ENCODE measurements at regions not wholly inside any gene's neighbourhood (a gene's known extent, or its start where the extent isn't known, plus 50 kb on each side); places are given as distances from the start of the nearest gene placed in this dataset.

DNA sequence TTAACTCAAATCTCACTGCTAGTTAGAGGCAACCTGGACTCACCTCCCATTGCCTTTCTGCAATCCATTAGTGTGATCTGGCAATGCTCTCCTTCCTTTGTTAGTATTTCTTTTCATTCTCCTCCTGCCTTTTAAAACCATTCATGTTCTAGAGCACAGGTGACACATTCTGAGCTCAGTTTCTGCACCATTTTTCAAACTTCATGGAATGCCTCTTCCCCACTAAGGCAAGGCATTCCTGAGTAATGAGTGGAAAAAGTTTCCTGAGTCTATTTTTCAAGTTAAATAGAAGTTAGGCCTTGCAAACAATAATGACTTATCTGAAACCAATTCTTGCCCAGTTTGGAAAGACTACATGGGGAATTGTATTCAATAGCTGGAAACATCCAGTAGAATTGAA, 1001.8 kb downstream of the BCL11B start:
- no peak overlapping the region for H3K27ac ChIP-seq (ENCODE audit: low read length)
- no peaks in the 10 kb centered on the region for H3K36me3 ChIP-seq (ENCODE audit: insufficient read depth, low read length)
- H2AFZ ChIP-seq (ENCODE audit: low read depth, low read length) = no peak overlapping the region
- TF ChIP-seq POLR2AphosphoS5 (IDR thresholded peaks at IDR 0.05) (no peak), SMC3 (conservative IDR thresholded peaks at IDR 0.05; ENCODE audit: poor library complexity) (no peak), EP300 (conservative IDR thresholded peaks at IDR 0.05; ENCODE audit: poor library complexity, severe bottlenecking) (no peak), RAD21 (conservative IDR thresholded peaks at IDR 0.05) (no peak), MXI1 (conservative IDR thresholded peaks at IDR 0.05; ENCODE audit: poor library complexity, severe bottlenecking) (no peak), TAF1 (IDR thresholded peaks at IDR 0.05; ENCODE audit: low read depth) (no peak), EZH2 (IDR thresholded peaks at IDR 0.05; ENCODE audit: borderline replicate concordance, insufficient read depth, low read length, poor library complexity, severe bottlenecking) (no peak)
- TF ChIP-seq, protein P1, sequence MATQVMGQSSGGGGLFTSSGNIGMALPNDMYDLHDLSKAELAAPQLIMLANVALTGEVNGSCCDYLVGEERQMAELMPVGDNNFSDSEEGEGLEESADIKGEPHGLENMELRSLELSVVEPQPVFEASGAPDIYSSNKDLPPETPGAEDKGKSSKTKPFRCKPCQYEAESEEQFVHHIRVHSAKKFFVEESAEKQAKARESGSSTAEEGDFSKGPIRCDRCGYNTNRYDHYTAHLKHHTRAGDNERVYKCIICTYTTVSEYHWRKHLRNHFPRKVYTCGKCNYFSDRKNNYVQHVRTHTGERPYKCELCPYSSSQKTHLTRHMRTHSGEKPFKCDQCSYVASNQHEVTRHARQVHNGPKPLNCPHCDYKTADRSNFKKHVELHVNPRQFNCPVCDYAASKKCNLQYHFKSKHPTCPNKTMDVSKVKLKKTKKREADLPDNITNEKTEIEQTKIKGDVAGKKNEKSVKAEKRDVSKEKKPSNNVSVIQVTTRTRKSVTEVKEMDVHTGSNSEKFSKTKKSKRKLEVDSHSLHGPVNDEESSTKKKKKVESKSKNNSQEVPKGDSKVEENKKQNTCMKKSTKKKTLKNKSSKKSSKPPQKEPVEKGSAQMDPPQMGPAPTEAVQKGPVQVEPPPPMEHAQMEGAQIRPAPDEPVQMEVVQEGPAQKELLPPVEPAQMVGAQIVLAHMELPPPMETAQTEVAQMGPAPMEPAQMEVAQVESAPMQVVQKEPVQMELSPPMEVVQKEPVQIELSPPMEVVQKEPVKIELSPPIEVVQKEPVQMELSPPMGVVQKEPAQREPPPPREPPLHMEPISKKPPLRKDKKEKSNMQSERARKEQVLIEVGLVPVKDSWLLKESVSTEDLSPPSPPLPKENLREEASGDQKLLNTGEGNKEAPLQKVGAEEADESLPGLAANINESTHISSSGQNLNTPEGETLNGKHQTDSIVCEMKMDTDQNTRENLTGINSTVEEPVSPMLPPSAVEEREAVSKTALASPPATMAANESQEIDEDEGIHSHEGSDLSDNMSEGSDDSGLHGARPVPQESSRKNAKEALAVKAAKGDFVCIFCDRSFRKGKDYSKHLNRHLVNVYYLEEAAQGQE (IDR thresholded peaks at IDR 0.05; ENCODE audit: borderline replicate concordance) = no peak
- TF ChIP-seq, protein P2, sequence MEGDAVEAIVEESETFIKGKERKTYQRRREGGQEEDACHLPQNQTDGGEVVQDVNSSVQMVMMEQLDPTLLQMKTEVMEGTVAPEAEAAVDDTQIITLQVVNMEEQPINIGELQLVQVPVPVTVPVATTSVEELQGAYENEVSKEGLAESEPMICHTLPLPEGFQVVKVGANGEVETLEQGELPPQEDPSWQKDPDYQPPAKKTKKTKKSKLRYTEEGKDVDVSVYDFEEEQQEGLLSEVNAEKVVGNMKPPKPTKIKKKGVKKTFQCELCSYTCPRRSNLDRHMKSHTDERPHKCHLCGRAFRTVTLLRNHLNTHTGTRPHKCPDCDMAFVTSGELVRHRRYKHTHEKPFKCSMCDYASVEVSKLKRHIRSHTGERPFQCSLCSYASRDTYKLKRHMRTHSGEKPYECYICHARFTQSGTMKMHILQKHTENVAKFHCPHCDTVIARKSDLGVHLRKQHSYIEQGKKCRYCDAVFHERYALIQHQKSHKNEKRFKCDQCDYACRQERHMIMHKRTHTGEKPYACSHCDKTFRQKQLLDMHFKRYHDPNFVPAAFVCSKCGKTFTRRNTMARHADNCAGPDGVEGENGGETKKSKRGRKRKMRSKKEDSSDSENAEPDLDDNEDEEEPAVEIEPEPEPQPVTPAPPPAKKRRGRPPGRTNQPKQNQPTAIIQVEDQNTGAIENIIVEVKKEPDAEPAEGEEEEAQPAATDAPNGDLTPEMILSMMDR (IDR thresholded peaks at IDR 0.05; ENCODE audit: poor library complexity, severe bottlenecking) = no peak
- no peaks in the 10 kb centered on the region for H4K20me1 ChIP-seq (ENCODE audit: insufficient read depth)
- H3K79me2 ChIP-seq (replicated peaks; ENCODE audit: insufficient read depth, low read length) = no peaks in the 10 kb centered on the region
- no peaks in the 10 kb centered on the region for H3K27me3 ChIP-seq (ENCODE audit: insufficient read depth, low read depth, low read length)
- no peak overlapping the region for H3K4me2 ChIP-seq (ENCODE audit: low read length)
- H3K9me3 ChIP-seq (ENCODE audit: low read length) = peaks cover 12% of the 10 kb centered on the region
- H3F3A ChIP-seq (ENCODE audit: insufficient read depth, low read length, poor library complexity, severe bottlenecking) = no peaks in the 10 kb centered on the region
- H3K4me3 ChIP-seq (ENCODE audit: low read length) = no peak overlapping the region
- H3K9me2 ChIP-seq (ENCODE audit: insufficient read depth, low read length) = no peaks in the 10 kb centered on the region
- H3K9ac ChIP-seq (ENCODE audit: low read length) = no peak overlapping the region

DNA sequence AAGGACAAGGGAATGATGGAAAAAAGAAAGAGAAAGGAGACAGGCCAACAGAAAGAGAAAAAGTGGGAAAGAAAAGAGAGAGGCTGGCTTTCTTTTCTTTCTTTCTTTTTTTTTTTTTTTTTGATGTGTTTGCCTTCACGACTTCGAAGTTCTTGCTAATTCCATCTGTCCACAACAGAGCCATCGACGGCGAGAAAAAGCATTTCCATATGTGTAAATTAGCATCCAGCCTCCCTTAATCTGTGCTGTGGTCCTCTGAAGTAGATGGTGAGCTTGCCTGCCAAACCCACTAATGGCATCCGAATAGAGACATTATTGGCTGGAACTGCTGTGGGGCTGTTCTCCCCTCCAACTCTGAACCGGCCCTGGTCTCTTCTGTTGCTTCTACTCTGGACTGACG, 997.4 kb downstream of the BCL11B start:
- no peak overlapping the region for H2AFZ ChIP-seq (ENCODE audit: low read depth, low read length)
- H3K36me3 ChIP-seq (ENCODE audit: insufficient read depth, low read length) = no peaks in the 10 kb centered on the region
- no peaks in the 10 kb centered on the region for H4K20me1 ChIP-seq (ENCODE audit: insufficient read depth)
- H3K4me2 ChIP-seq (ENCODE audit: low read length) = no peak overlapping the region
- no peak overlapping the region for H3K4me3 ChIP-seq (ENCODE audit: low read length)
- TF ChIP-seq MXI1 (conservative IDR thresholded peaks at IDR 0.05; ENCODE audit: poor library complexity, severe bottlenecking) (no peak), EP300 (conservative IDR thresholded peaks at IDR 0.05; ENCODE audit: poor library complexity, severe bottlenecking) (no peak), EZH2 (IDR thresholded peaks at IDR 0.05; ENCODE audit: borderline replicate concordance, insufficient read depth, low read length, poor library complexity, severe bottlenecking) (no peak), TAF1 (IDR thresholded peaks at IDR 0.05; ENCODE audit: low read depth) (no peak), SMC3 (conservative IDR thresholded peaks at IDR 0.05; ENCODE audit: poor library complexity) (no peak), POLR2AphosphoS5 (IDR thresholded peaks at IDR 0.05) (no peak)
- TF ChIP-seq, protein P2 (IDR thresholded peaks at IDR 0.05; ENCODE audit: poor library complexity, severe bottlenecking) = no peak
- TF ChIP-seq, protein P1 (IDR thresholded peaks at IDR 0.05; ENCODE audit: borderline replicate concordance) = no peak
- H3F3A ChIP-seq (ENCODE audit: insufficient read depth, low read length, poor library complexity, severe bottlenecking) = no peaks in the 10 kb centered on the region
- no peaks in the 10 kb centered on the region for H3K27me3 ChIP-seq (ENCODE audit: insufficient read depth, low read depth, low read length)
- H3K9me3 ChIP-seq (ENCODE audit: low read length) = peaks cover 12% of the 10 kb centered on the region
- no peak overlapping the region for H3K27ac ChIP-seq (ENCODE audit: low read length)
- no peaks in the 10 kb centered on the region for H3K79me2 ChIP-seq (replicated peaks; ENCODE audit: insufficient read depth, low read length)
- no peak overlapping the region for H3K9ac ChIP-seq (ENCODE audit: low read length)
- no peaks in the 10 kb centered on the region for H3K9me2 ChIP-seq (ENCODE audit: insufficient read depth, low read length)

Data from neural cell (in vitro differentiated cells).